ENCODE measurements at regions not wholly inside any gene's neighbourhood (a gene's known extent, or its start where the extent isn't known, plus 50 kb on each side); places are given as distances from the start of the nearest gene placed in this dataset.

- H3K27ac ChIP-seq = no peak overlapping the region
- TF ChIP-seq CTCF (conservative IDR thresholded peaks at IDR 0.05) = no peak
Observed at GRCh38 chr5:30337084-30337573, 856.4 kb upstream of the CDH6 start.

- no peak for TF ChIP-seq CTCF (conservative IDR thresholded peaks at IDR 0.05)
Observed at GRCh38 chr5:30331534-30331933, 862.0 kb upstream of the CDH6 start.

GRCh38 chr5:30325795-30326194, 867.7 kb upstream of the CDH6 start:
- no peak overlapping the region for H3K27ac ChIP-seq
- TF ChIP-seq CTCF (conservative IDR thresholded peaks at IDR 0.05) = no peak

More at GRCh38 chr5:30331534-30331933, 862.0 kb upstream of the CDH6 start:
- no peak overlapping the region for H3K27ac ChIP-seq

- peak; percentile 39 for TF ChIP-seq CTCF (conservative IDR thresholded peaks at IDR 0.05)
- no peak overlapping the region for H3K27ac ChIP-seq
Observed at GRCh38 chr5:30324083-30324482, 869.4 kb upstream of the CDH6 start.

GRCh38 chr5:30287890-30288289, 905.6 kb upstream of the CDH6 start:
- no peak overlapping the region for H3K27ac ChIP-seq
- TF ChIP-seq CTCF (conservative IDR thresholded peaks at IDR 0.05) = no peak

- TF ChIP-seq CTCF (conservative IDR thresholded peaks at IDR 0.05) = no peak
- no peak overlapping the region for H3K27ac ChIP-seq
Observed at GRCh38 chr5:30279237-30279636, 914.2 kb upstream of the CDH6 start.

GRCh38 chr5:30267026-30267425, 926.5 kb upstream of the CDH6 start:
- TF ChIP-seq CTCF (conservative IDR thresholded peaks at IDR 0.05) = no peak

More at GRCh38 chr5:30267026-30267425, 926.5 kb upstream of the CDH6 start:
- no peak overlapping the region for H3K27ac ChIP-seq

Data from VCaP (cell line).